Stimulated activated CD4-positive, alpha-beta T cell treated with anti-CD3 and anti-CD28 coated beads, Interleukin-4, amount 100 ng/mL, for 48 hours (primary cell): ENCODE measurements at regions not wholly inside any gene's neighbourhood (a gene's known extent, or its start where the extent isn't known, plus 50 kb on each side); places are given as distances from the start of the nearest gene placed in this dataset.

Source experiments
- DNase-seq, 2 donors: peaks; one replicate each; pipeline ENCODE4 v3.0.0-alpha.2; 2020; ENCODE audit warnings: low read depth in 2 of 2

- no peak for DNase-seq
Observed at GRCh38 chr9:99326917-99327189, 104.8 kb downstream of the SEC61B start.

GRCh38 chr9:99327667-99328066 is 105.6 kb downstream of the SEC61B start:
- no peak for DNase-seq

- DNase-seq, result no peak
Observed at GRCh38 chr9:99335280-99335679, 113.2 kb downstream of the SEC61B start.

GRCh38 chr9:99336005-99336404 is 113.9 kb downstream of the SEC61B start:
- no peak for DNase-seq

DNA sequence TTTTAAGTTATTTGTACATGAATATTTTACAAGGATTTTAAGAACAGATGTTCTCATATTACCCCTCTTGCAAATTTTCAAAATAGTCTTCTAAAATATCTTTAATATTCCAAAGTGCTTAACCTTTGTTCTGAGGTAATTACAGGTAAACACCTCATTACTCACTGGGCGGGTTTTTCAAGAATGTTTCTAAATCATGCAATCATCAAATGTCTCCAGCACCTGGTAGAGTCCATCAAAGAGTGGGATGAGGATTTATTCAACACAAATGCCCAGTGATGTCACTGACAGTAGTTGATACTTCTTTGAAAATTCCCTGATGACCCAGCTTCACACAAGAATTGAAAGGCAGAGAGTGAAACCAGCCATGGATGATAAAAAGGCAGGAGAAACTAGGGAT is 114.4 kb downstream of the SEC61B start:
- no peak for DNase-seq

DNA sequence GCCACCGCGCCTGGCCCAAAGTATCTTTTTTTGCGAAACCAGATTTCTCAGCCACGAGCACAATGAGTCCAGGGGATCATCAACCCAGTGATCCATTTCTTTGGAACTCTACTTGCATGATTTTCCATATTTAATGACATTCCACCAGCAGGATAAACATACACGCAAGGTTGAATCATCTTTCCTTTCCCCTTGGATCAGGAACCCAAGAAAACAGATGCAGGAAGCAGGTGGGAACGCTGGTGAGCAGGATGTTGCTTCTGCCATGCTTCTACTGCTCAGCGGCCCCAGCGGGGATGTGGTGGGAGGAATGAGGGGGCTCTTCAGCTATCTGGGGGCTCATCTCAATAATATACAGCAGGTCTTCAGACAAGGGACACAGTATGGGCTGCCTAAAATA is 118.2 kb downstream of the SEC61B start:
- DNase-seq, result no peak

DNA sequence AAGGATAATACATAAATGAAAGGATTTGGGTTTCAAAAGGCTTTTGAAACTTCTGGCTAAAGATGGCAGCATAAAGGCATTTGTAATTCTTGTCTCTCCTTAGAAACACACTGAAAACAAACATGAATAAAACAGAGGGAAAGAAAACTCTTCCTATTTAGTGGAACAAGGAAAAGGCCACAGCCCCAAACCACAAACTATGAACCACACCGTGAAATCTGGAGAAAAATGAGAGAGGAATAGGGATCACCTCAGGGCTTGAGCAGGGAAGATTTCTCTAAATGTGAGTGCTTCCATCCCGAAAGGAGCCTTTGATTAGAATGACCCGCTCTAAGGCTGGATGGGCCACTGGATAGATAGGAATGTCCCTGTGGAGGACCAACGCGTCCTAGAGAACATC is 119.6 kb downstream of the SEC61B start:
- DNase-seq, result no peak

- DNase-seq, result no peak
Observed at GRCh38 chr9:99345451-99345850, 123.4 kb downstream of the SEC61B start.

DNA sequence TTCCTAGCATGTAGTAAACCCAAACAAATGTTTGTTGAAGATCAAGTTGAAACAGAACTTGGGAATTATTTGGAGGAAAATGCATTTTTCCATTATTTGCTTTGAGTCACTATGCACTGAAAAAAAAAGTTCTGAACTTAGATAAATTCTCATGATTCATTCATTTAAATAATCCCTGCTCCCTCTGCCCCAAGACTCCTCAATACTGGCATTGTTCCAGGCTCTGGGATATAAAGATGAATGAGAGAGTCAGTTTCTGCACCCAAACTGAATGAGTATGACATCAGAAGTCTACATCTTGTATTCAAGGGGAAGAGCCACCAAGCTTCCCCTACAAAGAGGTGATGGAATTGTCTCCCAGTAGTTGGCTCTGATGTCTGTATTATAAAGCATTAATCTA is 123.9 kb downstream of the SEC61B start:
- no peak for DNase-seq

- DNase-seq, result no peak
Observed at GRCh38 chr9:99347568-99347967, 125.5 kb downstream of the SEC61B start.

DNA sequence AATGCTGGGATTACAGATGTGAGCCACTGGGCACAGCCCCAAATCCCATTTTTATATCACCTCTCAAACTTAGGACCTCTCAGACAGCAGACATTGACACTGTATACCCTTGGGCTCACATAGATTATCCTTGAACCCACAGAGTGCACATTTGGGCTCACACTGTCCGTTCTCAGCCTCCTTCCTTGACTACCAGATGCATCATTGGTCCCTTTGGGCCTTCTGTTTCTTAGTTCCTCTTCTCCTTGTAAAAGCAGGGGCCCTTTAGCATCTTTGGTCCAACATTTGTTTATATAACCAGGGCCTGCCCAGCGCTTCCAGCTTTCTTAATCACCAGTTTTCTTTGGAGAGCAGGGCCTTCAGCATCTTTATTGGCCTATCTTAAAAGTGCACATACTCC is 126.2 kb downstream of the SEC61B start:
- no peak for DNase-seq

DNA sequence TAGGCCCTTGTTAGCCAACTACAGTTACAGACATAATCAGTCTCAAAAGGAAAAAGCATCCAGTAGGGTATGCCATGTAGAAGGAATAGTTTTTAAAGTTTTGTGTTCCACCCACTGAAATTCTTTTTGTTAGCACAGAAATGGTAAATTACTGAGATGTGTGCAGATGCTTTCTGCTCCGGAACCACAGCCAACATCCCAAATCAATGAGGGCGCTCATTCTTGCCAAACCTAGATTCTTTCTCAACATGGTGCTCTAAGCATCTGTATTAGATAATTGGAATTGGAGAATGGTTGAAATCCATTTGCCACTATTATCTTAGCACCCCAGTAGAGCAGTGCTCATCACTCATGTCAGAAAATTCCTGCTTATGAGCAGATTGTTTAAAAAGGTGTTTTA is 127.8 kb downstream of the SEC61B start:
- no peak for DNase-seq

GRCh38 chr9:99350461-99350860 is 128.4 kb downstream of the SEC61B start:
- no peak for DNase-seq

GRCh38 chr9:99351647-99352046 is 129.6 kb downstream of the SEC61B start:
- DNase-seq, result no peak

GRCh38 chr9:99352826-99353225 is 130.7 kb downstream of the SEC61B start:
- DNase-seq, result no peak

GRCh38 chr9:99353408-99353807 is 131.3 kb downstream of the SEC61B start:
- DNase-seq, result no peak

GRCh38 chr9:99354104-99354503 is 132.0 kb downstream of the SEC61B start:
- no peak for DNase-seq

GRCh38 chr9:99356512-99356971 is 134.5 kb downstream of the SEC61B start:
- DNase-seq, result no peak

GRCh38 chr9:99357575-99357974 is 135.5 kb downstream of the SEC61B start:
- no peak for DNase-seq

DNA sequence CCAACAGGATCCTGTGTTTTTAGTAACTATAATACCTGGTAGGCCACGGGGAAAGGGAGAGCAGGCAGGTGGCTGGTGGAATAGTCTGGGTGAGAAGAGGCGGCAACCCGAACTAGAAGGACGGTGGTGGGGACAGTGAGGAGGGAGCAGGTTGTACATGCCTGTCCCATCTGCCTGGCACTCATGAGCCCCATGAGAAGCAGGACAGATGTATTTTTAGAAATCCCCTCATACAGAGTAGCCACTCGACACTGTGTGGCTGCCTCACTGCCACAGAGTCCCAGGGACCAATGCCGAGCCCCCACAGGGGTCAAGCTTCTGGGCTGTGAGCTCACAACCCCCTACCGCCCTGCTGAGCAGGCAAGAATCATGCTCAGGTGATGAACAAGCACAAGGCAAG is 136.6 kb downstream of the SEC61B start:
- no peak for DNase-seq

GRCh38 chr9:99359336-99359735 is 137.3 kb downstream of the SEC61B start:
- DNase-seq, result no peak

DNA sequence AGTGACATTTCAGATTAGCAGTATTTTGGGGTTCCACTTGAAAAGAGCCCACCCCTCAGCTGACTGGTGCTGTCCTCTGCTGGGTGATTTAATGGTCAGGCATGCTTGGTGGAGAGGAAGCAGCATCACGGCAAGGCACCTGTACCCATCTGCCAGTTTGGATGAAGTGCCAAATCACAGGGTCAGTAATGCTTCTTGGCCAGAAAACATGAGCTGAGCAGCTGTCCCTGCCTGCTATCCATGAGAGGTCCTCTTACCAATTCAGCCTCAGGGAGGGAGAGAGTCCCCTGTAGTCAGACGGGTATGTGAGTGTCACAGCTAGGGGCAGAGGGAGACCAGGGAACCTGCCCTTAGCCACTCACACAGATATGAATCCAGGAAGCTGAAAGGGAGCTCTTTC is 137.9 kb downstream of the SEC61B start:
- no peak for DNase-seq

DNA sequence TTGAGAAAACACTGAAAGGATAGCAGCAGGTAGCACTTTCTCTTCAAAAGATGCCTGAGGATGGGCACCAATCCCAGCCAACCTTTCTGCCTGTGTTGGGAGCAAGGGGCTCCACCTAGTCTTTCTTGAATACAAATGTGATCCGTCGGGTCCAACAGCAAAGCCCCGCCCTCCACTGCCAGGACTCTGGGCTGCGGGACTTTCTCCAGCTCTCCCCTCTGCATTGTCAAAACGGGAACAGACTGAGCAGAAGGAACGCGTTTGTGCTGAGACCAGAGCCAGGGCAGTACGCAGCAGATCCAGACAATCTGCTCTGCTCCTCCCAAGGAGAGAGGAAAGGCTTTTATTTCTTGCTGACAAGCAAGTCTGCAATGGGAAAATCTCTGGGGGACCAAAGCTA is 139.7 kb downstream of the SEC61B start:
- no peak for DNase-seq

- no peak for DNase-seq
Observed at GRCh38 chr9:99362321-99362720, 140.2 kb downstream of the SEC61B start.

- DNase-seq, result no peak
Observed at GRCh38 chr9:99363509-99363908, 141.4 kb downstream of the SEC61B start.
